GM12878 (cell line): ENCODE measurements at regions not wholly inside any gene's neighbourhood (a gene's known extent, or its start where the extent isn't known, plus 50 kb on each side); places are given as distances from the start of the nearest gene placed in this dataset.

Experiments used
- ASH2L ChIP-seq: fragments of 300-600, 200-600 bp; sonication (generic); IDR thresholded peaks from 2 replicates; pipeline ENCODE4 v1.6.1; 2017; ENCODE audit warnings: low read depth, mild to moderate bottlenecking, borderline replicate concordance
- ATF3 ChIP-seq: IDR thresholded peaks from 2 replicates; pipeline ENCODE4 v1.6.1; 2011; ENCODE audit warnings: low read depth, mild to moderate bottlenecking, low read length, moderate library complexity, borderline replicate concordance; ENCODE audit errors: extremely low read depth
- HDAC2 ChIP-seq: fragments of 200-600 bp; sonication (generic); IDR thresholded peaks from 2 replicates; pipeline ENCODE4 v1.6.1; 2017
- IRF5 ChIP-seq: fragments of 450-650 bp; IDR thresholded peaks from 2 replicates; pipeline ENCODE4 v1.6.1; 2017; ENCODE audit warnings: borderline replicate concordance
- MEF2B ChIP-seq: fragments of 450-650 bp; IDR thresholded peaks from 2 replicates; pipeline ENCODE4 v1.6.1; 2018; ENCODE audit warnings: mild to moderate bottlenecking, moderate library complexity; ENCODE audit not compliant: partially characterized antibody, poor library complexity, severe bottlenecking
- NBN ChIP-seq: fragments of 450-650 bp; IDR thresholded peaks from 2 replicates; pipeline ENCODE4 v1.6.1; 2016
- NFIC ChIP-seq: IDR thresholded peaks from 2 replicates; pipeline ENCODE4 v1.6.1; 2012; ENCODE audit warnings: low read depth, mild to moderate bottlenecking, inconsistent platforms, low read length, moderate library complexity
- RBBP5 ChIP-seq: fragments of 200-600 bp; sonication (generic); conservative IDR thresholded peaks from 2 replicates; pipeline ENCODE4 v1.6.1; 2016
- ZNF687 ChIP-seq: fragments of 450-650 bp; IDR thresholded peaks from 2 replicates; pipeline ENCODE4 v1.6.1; 2017; ENCODE audit warnings: mild to moderate bottlenecking, moderate library complexity

- TF ChIP-seq RBBP5 (no peak), MEF2B (no peak), ZNF687 (no peak), HDAC2 (no peak), NFIC (peak; percentile 28; the same call in 1 of the 2 replicates), IRF5 (no peak), ATF3 (no peak), ASH2L (no peak), NBN (no peak)
- TF ChIP-seq, all 136 proteins: peak for 18
These were observed 898.1 kb downstream of the EPHA4 start (continued) for GRCh38 chr2:220674033-220674432.
